KOPT-K1 (cell line): ENCODE measurements at regions not wholly inside any gene's neighbourhood (a gene's known extent, or its start where the extent isn't known, plus 50 kb on each side); places are given as distances from the start of the nearest gene placed in this dataset.
"Not testable (repeated sequence)": the region's sequence is repeated elsewhere in the genome, so short reads cannot be mapped to it uniquely, and the experiment has no call there.

Source experiments
- H3K27ac ChIP-seq: fragments of 200-600 bp; sonication (generic); 2 replicates; pipeline ENCODE4 v1.5.1; 2016; ENCODE audit warnings: antibody characterized with exemption, mild to moderate bottlenecking, low read depth, low read length; ENCODE audit not compliant: poor library complexity, severe bottlenecking
- H3K36me3 ChIP-seq: fragments of 200-600 bp; sonication (generic); 2 replicates; pipeline ENCODE4 v1.5.1; 2017; ENCODE audit warnings: antibody characterized with exemption, mild to moderate bottlenecking, low read length, moderate library complexity; ENCODE audit not compliant: insufficient read depth
- H3K9me3 ChIP-seq: fragments of 200-600 bp; sonication (generic); 2 replicates; pipeline ENCODE4 v1.5.1; 2017; ENCODE audit warnings: antibody characterized with exemption, low read length, mild to moderate bottlenecking; ENCODE audit not compliant: insufficient read depth, poor library complexity, severe bottlenecking

DNA sequence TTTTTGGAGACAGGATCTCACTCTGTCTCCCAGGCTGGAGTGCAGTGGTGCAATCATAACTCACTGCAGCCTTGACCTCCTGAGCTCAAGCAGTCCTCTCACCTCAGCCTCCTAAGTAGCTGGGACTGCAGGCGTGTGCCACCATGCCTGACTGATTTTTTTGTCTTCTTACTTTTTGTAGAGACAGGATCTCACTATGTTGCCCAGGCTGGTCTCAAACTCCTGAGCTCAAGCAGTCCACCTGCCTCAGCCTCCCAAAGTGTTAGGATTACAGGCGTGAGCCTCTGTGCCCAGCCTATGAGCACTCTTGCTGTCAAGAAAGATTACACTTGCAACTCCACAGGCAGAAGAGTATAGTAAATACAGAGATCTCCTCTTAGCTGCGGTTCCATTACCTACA lies 151.5 kb upstream of the SLC35G4 start:
- H3K36me3 ChIP-seq, H3K27ac ChIP-seq, H3K9me3 ChIP-seq: not testable (repeated sequence)

- Histone ChIP-seq H3K36me3 (no peaks in the 10 kb centered on the region), H3K9me3 (no peaks in the 10 kb centered on the region)
Observed at GRCh38 chr18:11454040-11454439, 155.4 kb upstream of the SLC35G4 start.

GRCh38 chr18:11444169-11444568 lies 165.2 kb upstream of the SLC35G4 start:
- H3K9me3 ChIP-seq, H3K36me3 ChIP-seq, H3K27ac ChIP-seq: not testable (repeated sequence)

More at GRCh38 chr18:11454040-11454439, 155.4 kb upstream of the SLC35G4 start:
- no peak overlapping the region for H3K27ac ChIP-seq

DNA sequence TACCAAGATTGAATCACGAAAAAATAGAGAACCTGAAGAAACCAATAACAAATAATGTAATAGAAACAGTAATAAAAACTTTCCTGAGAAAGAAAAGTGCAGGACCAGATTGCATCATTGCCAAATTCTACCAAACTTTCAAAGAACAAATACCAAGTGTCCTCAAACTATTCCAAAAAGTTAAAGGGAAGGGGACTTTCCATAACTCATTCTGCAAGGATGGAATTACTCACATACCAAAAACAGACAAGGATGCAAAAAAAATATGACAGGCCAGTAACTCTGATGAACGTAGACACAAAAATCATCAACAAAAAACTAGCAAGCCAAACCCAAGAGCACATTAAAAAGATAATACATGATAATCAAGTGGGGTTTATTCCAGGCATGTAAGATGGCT lies 172.3 kb upstream of the SLC35G4 start:
- Histone ChIP-seq H3K9me3 (peaks cover 4% of the 10 kb centered on the region), H3K36me3 (no peaks in the 10 kb centered on the region), H3K27ac (no peak overlapping the region)

DNA sequence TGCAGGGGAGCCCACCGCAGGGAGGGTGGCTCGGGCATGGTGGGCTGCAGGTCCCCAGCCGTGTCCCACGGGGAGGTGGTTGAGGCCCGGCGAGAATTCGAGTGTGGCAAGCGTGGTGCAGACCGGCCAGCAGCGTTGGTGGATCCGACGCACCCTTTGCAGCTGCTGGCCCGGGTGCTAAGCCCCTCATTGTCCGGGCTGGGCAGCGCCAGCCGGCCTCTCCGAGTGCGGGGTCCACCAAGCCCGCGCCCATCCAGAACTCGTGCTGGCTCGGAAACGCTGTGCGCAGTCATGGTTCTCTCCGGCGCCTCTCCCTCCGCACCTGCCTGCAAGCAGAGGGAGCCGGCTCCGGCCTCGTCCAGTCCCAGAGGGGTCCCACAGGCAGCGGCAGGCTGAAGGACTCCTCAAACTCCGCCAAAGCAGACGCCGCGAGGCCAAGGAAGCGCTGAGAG lies 177.0 kb upstream of the SLC35G4 start:
- Histone ChIP-seq H3K36me3 (no peaks in the 10 kb centered on the region), H3K27ac (no peak overlapping the region)

GRCh38 chr18:11429876-11430275 lies 179.5 kb upstream of the SLC35G4 start:
- H3K27ac ChIP-seq, result no peak overlapping the region
- H3K36me3 ChIP-seq, result no peaks in the 10 kb centered on the region
- peaks cover 6% of the 10 kb centered on the region for H3K9me3 ChIP-seq

More for the DNA sequence above, 177.0 kb upstream of the SLC35G4 start:
- peaks cover 6% of the 10 kb centered on the region for H3K9me3 ChIP-seq

- H3K36me3 ChIP-seq, result no peaks in the 10 kb centered on the region
- H3K9me3 ChIP-seq, result no peaks in the 10 kb centered on the region
- H3K27ac ChIP-seq, result no peak overlapping the region
Observed at GRCh38 chr18:11425211-11425610, 184.2 kb upstream of the SLC35G4 start.

GRCh38 chr18:11419338-11419737 lies 190.1 kb upstream of the SLC35G4 start:
- Histone ChIP-seq H3K36me3 (no peaks in the 10 kb centered on the region), H3K9me3 (no peaks in the 10 kb centered on the region), H3K27ac (no peak overlapping the region)

DNA sequence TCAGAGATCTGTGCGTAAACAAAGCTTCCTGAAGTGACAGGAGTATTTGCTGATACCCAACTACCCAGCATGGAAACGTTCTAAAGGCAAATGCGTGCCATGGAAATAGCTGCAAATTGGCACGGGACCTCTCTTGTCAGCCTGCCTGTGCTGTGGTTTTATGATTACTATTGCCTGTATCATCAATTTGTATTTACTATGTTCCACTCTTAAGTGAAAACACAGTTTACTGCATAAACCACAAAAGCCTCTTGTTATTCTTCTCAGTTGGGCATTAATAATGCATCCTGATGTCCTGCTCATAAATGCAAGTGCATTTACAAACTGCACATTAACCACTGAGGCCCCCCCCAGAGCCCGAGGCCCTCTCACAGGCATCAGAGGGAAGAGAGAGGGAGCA lies 196.6 kb upstream of the SLC35G4 start:
- H3K27ac ChIP-seq, result no peak overlapping the region
- H3K9me3 ChIP-seq, result no peaks in the 10 kb centered on the region
- no peaks in the 10 kb centered on the region for H3K36me3 ChIP-seq

GRCh38 chr18:11411048-11411447 lies 198.3 kb upstream of the SLC35G4 start:
- H3K36me3 ChIP-seq, result no peaks in the 10 kb centered on the region
- no peak overlapping the region for H3K27ac ChIP-seq

DNA sequence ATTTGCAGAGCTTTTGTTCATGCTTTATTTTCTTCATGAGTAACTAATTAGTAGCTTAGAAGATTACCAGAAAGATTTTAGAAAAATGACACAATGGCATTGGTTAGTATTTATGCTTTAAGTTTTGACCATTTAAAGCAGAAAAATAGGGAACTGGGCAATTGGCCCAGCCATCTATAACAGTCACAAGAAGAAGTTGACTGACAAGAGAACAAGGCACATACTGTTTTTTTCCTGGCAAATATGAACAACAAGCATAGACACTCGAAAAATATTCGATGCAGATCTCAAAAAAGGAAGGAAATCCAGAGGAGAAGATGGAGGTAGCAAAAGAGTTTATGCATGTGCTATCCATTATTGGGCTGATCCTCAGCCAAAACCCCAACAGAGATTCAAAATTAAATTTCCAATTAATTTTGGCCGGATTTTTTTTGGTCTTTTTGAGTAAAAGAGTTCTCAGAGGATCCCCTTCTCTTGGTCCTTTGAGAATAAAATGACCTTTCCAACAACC lies 200.8 kb upstream of the SLC35G4 start:
- no peak overlapping the region for H3K27ac ChIP-seq
- no peaks in the 10 kb centered on the region for H3K9me3 ChIP-seq
- H3K36me3 ChIP-seq, result no peaks in the 10 kb centered on the region

More at GRCh38 chr18:11411048-11411447, 198.3 kb upstream of the SLC35G4 start:
- H3K9me3 ChIP-seq, result no peaks in the 10 kb centered on the region

- H3K9me3 ChIP-seq, result no peaks in the 10 kb centered on the region
- H3K27ac ChIP-seq, result no peak overlapping the region
- no peaks in the 10 kb centered on the region for H3K36me3 ChIP-seq
Observed at GRCh38 chr18:11407940-11408339, 201.5 kb upstream of the SLC35G4 start.

DNA sequence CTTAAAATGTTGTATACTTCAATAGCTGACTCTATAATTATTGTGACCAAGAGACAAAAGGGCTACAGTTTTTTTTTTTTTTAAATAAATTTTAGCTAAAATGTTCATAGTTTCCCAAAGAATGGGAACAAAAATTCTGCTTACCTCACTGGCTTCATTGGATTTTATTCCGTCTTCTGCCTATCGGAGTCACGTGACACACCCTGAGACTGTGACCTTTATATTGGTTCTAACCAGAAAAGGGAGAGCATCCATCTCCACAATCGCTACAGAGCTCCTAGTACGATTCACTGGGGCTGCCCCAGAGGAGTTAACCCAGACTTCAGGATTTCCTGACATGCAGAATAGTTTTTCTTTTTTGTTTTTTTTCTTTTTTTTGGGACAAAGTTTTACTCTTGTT lies 203.6 kb upstream of the SLC35G4 start:
- Histone ChIP-seq H3K9me3 (no peaks in the 10 kb centered on the region), H3K27ac (no peak overlapping the region), H3K36me3 (no peaks in the 10 kb centered on the region)

DNA sequence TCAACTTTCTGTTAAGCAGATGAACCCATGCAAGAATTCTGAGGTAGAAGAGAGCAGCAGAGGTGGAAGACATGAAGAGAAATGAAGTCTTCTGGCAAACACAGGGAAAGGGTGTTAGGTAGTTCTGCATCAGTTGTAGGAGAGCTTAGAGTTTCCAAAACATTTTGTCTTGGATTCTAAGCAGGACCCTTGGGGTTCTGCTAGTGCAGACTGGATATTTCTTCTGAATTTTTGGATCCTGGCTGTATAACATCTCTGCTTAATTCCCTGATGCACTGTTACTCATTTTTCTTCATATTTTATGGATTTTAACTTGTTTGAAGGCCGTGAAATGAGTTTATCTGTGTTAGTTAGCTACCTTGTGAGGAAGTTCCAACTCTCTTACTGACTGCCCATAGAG lies 208.7 kb upstream of the SLC35G4 start:
- Histone ChIP-seq H3K27ac (no peak overlapping the region), H3K9me3 (no peaks in the 10 kb centered on the region), H3K36me3 (no peaks in the 10 kb centered on the region)

- no peak overlapping the region for H3K27ac ChIP-seq
- H3K9me3 ChIP-seq, result no peaks in the 10 kb centered on the region
- H3K36me3 ChIP-seq, result no peaks in the 10 kb centered on the region
Observed at GRCh38 chr18:11398625-11399024, 210.8 kb upstream of the SLC35G4 start.

DNA sequence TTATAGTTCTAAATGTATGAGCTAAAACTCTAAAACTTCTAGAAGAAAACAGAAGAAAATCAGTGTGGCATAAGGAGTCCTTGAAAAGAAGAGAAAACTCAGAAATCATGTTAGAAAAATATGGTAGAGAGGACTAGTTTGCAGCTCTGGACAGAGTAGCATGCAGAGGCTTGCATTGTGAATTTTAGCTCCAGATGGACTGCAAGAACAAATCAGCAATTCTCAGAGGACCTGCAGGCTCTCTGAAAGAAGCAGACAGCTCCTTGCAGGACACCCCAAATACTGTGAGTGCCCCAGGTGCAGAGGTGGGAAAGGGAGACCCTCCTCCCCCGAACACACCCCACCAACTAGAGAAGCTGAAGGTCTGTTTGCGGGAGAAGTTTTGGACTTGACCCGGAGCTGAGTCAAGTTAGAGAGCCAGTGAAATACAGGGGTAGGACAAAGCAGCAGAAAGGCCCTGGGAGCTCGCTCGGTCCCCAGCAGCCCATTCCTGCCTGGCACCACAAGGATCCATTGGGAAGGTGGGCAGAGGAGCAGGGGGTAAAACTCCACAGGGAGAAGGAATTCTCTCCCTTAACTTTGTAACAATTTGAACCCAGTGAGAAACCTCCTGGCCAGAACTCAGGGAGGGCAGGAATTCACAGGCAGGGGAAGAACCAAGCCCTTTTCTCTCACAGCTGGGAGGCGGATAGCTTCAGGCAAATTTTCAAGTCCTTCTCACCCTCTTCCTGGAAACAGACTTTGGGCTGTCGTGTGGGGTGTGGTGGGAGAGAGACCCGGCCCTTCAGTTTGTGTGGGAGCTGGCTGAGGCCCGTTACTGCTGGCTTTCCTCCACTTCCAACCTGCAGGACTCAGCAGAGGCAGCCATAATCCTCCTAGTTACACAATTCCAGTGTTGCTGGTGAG lies 216.2 kb upstream of the SLC35G4 start:
- H3K9me3 ChIP-seq, result no peaks in the 10 kb centered on the region
- H3K36me3 ChIP-seq, result no peaks in the 10 kb centered on the region
- no peak overlapping the region for H3K27ac ChIP-seq
